Natural killer cell (primary cell): ENCODE measurements at regions not wholly inside any gene's neighbourhood (a gene's known extent, or its start where the extent isn't known, plus 50 kb on each side); places are given as distances from the start of the nearest gene placed in this dataset.

Experiments
- ATAC-seq, 3 donors: fragments of 150-1000 bp in 2 of 3; fragments of 200-7000 bp in 1 of 3; cut with Tn5 transposase; 1 replicate in 1 of 3; 2 replicates in 2 of 3; pipeline ENCODE4 v1.10.0; 2021; ENCODE audit warnings: mild to moderate bottlenecking in 2 of 3, moderate library complexity in 2 of 3
- DNase-seq, 2 donors: peaks; one replicate each; pipeline versions ENCODE4 v3.0.0 to v3.0.0-alpha.2; 2013 to 2021; ENCODE audit warnings: mixed read lengths in 1 of 2
- H3K27ac ChIP-seq: one replicate; pipeline ENCODE4 v1.5.1; 2013; ENCODE audit warnings: mild to moderate bottlenecking, low read length
- H3K27me3 ChIP-seq: one replicate; pipeline ENCODE4 v1.6.1; 2013; ENCODE audit warnings: low read length; ENCODE audit not compliant: control insufficient read depth, insufficient read depth
- H3K36me3 ChIP-seq: one replicate; pipeline ENCODE4 v1.6.1; 2013; ENCODE audit warnings: low read length; ENCODE audit not compliant: control insufficient read depth, insufficient read depth
- H3K4me1 ChIP-seq: one replicate; pipeline ENCODE4 v1.6.1; 2013; ENCODE audit warnings: low read length; ENCODE audit not compliant: control insufficient read depth, insufficient read depth
- H3K4me3 ChIP-seq: one replicate; pipeline ENCODE4 v1.5.1; 2013; ENCODE audit warnings: low read length
- H3K9me3 ChIP-seq: one replicate; pipeline ENCODE4 v1.6.1; 2013; ENCODE audit warnings: low read length; ENCODE audit not compliant: control insufficient read depth, insufficient read depth
- H3K27ac Mint-ChIP-seq, 2 donors: one replicate each; pipeline ENCODE4 v1.8.0; 2022; ENCODE audit warnings: mild to moderate bottlenecking in 2 of 2, mixed read lengths in 2 of 2, moderate library complexity in 1 of 2
- H3K27me3 Mint-ChIP-seq, 2 donors: one replicate each; pipeline ENCODE4 v1.8.0; 2022; ENCODE audit warnings: low read depth in 2 of 2, mixed read lengths in 2 of 2
- H3K36me3 Mint-ChIP-seq: one replicate; pipeline ENCODE4 v1.8.0; 2022; ENCODE audit warnings: mixed read lengths
- H3K4me1 Mint-ChIP-seq, 2 donors: one replicate each; pipeline ENCODE4 v1.8.0; 2022; ENCODE audit warnings: mixed read lengths in 2 of 2
- H3K4me3 Mint-ChIP-seq: one replicate; pipeline ENCODE4 v1.8.0; 2022; ENCODE audit warnings: mild to moderate bottlenecking, moderate library complexity, mixed read lengths
- H3K9me3 Mint-ChIP-seq, 2 donors: one replicate each; pipeline ENCODE4 v1.8.0; 2022; ENCODE audit warnings: mixed read lengths in 2 of 2
- CTCF ChIP-seq: fragments of 200-600 bp; IDR thresholded peaks from one replicate; pipeline ENCODE4 v1.8.0; 2022; ENCODE audit warnings: antibody characterized with exemption
- WGBS: methylation state at CpG from one replicate; pipeline ENCODE4 v1.1.7; 2013; ENCODE audit warnings: missing lambda C conversion rate; ENCODE audit not compliant: insufficient coverage; 5-methylcytosine and 5-hydroxymethylcytosine counted together
- intact Hi-C: fragments of 100-400 bp; cut with micrococcal nuclease; formaldehyde crosslinking; loops from one replicate; pipeline ENCODE4 v1.14.2; 2022

GRCh38 chr11:21634491-21634890, 558.4 kb upstream of the ANO5 start:
- Mint-ChIP-seq H3K4me1 (no peaks in the 10 kb centered on the region), H3K4me3 (no peak overlapping the region), H3K36me3 (no peaks in the 10 kb centered on the region), H3K27ac (no peak overlapping the region), H3K27me3 (no peaks in the 10 kb centered on the region), H3K9me3 (peaks cover 7 to 22% of the 10 kb centered on the region in 2 donors)
- Histone ChIP-seq H3K4me1 (no peaks in the 10 kb centered on the region), H3K27me3 (no peaks in the 10 kb centered on the region), H3K36me3 (no peaks in the 10 kb centered on the region), H3K9me3 (no peaks in the 10 kb centered on the region), H3K4me3 (no peak overlapping the region), H3K27ac (no peak overlapping the region)
- no peak for TF ChIP-seq CTCF
- intact Hi-C loops = no loop called here
- ATAC-seq (no peak), DNase-seq (no peak)
- 97% methylated on average over 2 of the region's 3 CpGs for WGBS

GRCh38 chr11:21634956-21635355, 557.9 kb upstream of the ANO5 start:
- H3K4me1 Mint-ChIP-seq = no peaks in the 10 kb centered on the region
- Histone ChIP-seq H3K4me1 (no peaks in the 10 kb centered on the region), H3K4me3 (no peak overlapping the region), H3K27me3 (no peaks in the 10 kb centered on the region), H3K27ac (no peak overlapping the region), H3K36me3 (no peaks in the 10 kb centered on the region), H3K9me3 (no peaks in the 10 kb centered on the region)
- no peaks in the 10 kb centered on the region for H3K27me3 Mint-ChIP-seq
- no peak overlapping the region for H3K4me3 Mint-ChIP-seq
- intact Hi-C loops = no loop called here
- no peak overlapping the region for H3K27ac Mint-ChIP-seq
- H3K9me3 Mint-ChIP-seq = peaks cover 7 to 22% of the 10 kb centered on the region in 2 donors
- ATAC-seq (no peak), DNase-seq (no peak)
- TF ChIP-seq CTCF = no peak
- H3K36me3 Mint-ChIP-seq = no peaks in the 10 kb centered on the region

GRCh38 chr11:21635394-21636145, 557.3 kb upstream of the ANO5 start:
- no peak overlapping the region for H3K4me3 Mint-ChIP-seq
- Histone ChIP-seq H3K9me3 (no peaks in the 10 kb centered on the region), H3K36me3 (no peaks in the 10 kb centered on the region), H3K4me1 (no peaks in the 10 kb centered on the region), H3K27ac (no peak overlapping the region), H3K4me3 (no peak overlapping the region), H3K27me3 (no peaks in the 10 kb centered on the region)
- whole genome bisulfite sequencing = no CpG with 5 or more reads among the region's 2 CpGs
- no peaks in the 10 kb centered on the region for H3K27me3 Mint-ChIP-seq
- intact Hi-C loops = no loop called here
- ATAC-seq (no peak), DNase-seq (no peak)
- no peaks in the 10 kb centered on the region for H3K4me1 Mint-ChIP-seq
- H3K27ac Mint-ChIP-seq = no peak overlapping the region
- TF ChIP-seq CTCF = no peak
- H3K9me3 Mint-ChIP-seq = peaks cover 4 to 19% of the 10 kb centered on the region in 2 donors
- H3K36me3 Mint-ChIP-seq = no peaks in the 10 kb centered on the region

- ATAC-seq = no peak
- Mint-ChIP-seq H3K4me1 (no peaks in the 10 kb centered on the region), H3K27me3 (no peaks in the 10 kb centered on the region), H3K27ac (no peak overlapping the region), H3K36me3 (no peaks in the 10 kb centered on the region), H3K9me3 (peaks cover 4 to 17% of the 10 kb centered on the region in 2 donors), H3K4me3 (no peak overlapping the region)
- no peaks in the 10 kb centered on the region for H3K27me3 ChIP-seq
- H3K27ac ChIP-seq = no peak overlapping the region
- H3K4me3 ChIP-seq = no peak overlapping the region
- TF ChIP-seq CTCF = no peak
- H3K36me3 ChIP-seq = no peaks in the 10 kb centered on the region
- DNase-seq = no peak
- intact Hi-C loops = no loop called here
- H3K4me1 ChIP-seq = no peaks in the 10 kb centered on the region
- H3K9me3 ChIP-seq = no peaks in the 10 kb centered on the region
Observed at GRCh38 chr11:21636561-21636960, 556.3 kb upstream of the ANO5 start.
